Neural cell (in vitro differentiated cells): ENCODE measurements at regions not wholly inside any gene's neighbourhood (a gene's known extent, or its start where the extent isn't known, plus 50 kb on each side); places are given as distances from the start of the nearest gene placed in this dataset.

Experiments
- CTCF ChIP-seq: fragments of 450-650 bp; IDR thresholded peaks from 2 replicates; pipeline ENCODE4 v1.5.1; 2014; ENCODE audit warnings: antibody characterized with exemption, mild to moderate bottlenecking, moderate library complexity; ENCODE audit not compliant: poor library complexity, severe bottlenecking
- EP300 ChIP-seq: fragments of 450-650 bp; conservative IDR thresholded peaks from 2 replicates; pipeline ENCODE4 v1.6.1; 2014; ENCODE audit warnings: antibody characterized with exemption, mild to moderate bottlenecking, moderate library complexity; ENCODE audit not compliant: poor library complexity, severe bottlenecking
- RAD21 ChIP-seq: fragments of 450-650 bp; conservative IDR thresholded peaks from 2 replicates; pipeline ENCODE4 v1.6.1; 2014; ENCODE audit warnings: antibody characterized with exemption, mild to moderate bottlenecking, moderate library complexity

- TF ChIP-seq CTCF: no peak
- TF ChIP-seq EP300: no peak
- no peak for TF ChIP-seq RAD21
These were observed 130.4 kb upstream of the UBE2E2 start for GRCh38 chr3:23072693-23073092.
